H1 (cell line): ENCODE measurements at regions not wholly inside any gene's neighbourhood (a gene's known extent, or its start where the extent isn't known, plus 50 kb on each side); places are given as distances from the start of the nearest gene placed in this dataset.

Experiments used
- CTCF ChIA-PET: fragments of 300-600 bp; sonication (Branson Sonifier 250); formaldehyde crosslinking; loops from one replicate; lab custom pipeline; 2021; ENCODE audit not compliant: partially characterized antibody; lab: Charles Lee
- POLR2A ChIA-PET: fragments of 300-600 bp; sonication (Branson Sonifier 250); formaldehyde crosslinking; loops from one replicate; lab custom pipeline; 2021; ENCODE audit warnings: inconsistent platforms; ENCODE audit not compliant: partially characterized antibody; lab: Charles Lee
- DNase-seq, 2 experiments: peaks; one replicate each; pipeline versions ENCODE4 v3.0.0 to v3.0.0-alpha.2; 2010 to 2022; ENCODE audit warnings: low spot score in 2 of 2, low read depth in 1 of 2, mixed read lengths in 1 of 2
- FAIRE-seq: peaks from 2 replicates; lab custom pipeline; 2011; peaks lifted over from hg19 to GRCh38; lab: Jason Lieb, UNC
- H2AFZ ChIP-seq: 2 replicates; pipeline ENCODE4 v1.8.1; 2012; ENCODE audit warnings: low read length, inconsistent platforms
- H2AK5ac ChIP-seq: 2 replicates; pipeline ENCODE4 v1.6.1; 2013; ENCODE audit warnings: low read depth, low read length
- H2BK120ac ChIP-seq: replicated peaks from 2 replicates; pipeline ENCODE3; 2013; ENCODE audit warnings: low read depth, low read length, inconsistent platforms
- H2BK12ac ChIP-seq: 2 replicates; pipeline ENCODE4 v1.6.1; 2013; ENCODE audit warnings: low read depth, low read length
- H2BK15ac ChIP-seq: 2 replicates; pipeline ENCODE4 v1.6.1; 2013; ENCODE audit warnings: low read length
- H2BK20ac ChIP-seq: 2 replicates; pipeline ENCODE4 v1.6.1; 2013; ENCODE audit warnings: low read length
- H2BK5ac ChIP-seq: 2 replicates; pipeline ENCODE4 v1.6.1; 2013; ENCODE audit warnings: low read depth, low read length
- H3K14ac ChIP-seq: 2 replicates; pipeline ENCODE4 v1.6.1; 2013; ENCODE audit warnings: inconsistent platforms; ENCODE audit not compliant: insufficient read length
- H3K18ac ChIP-seq: 2 replicates; pipeline ENCODE4 v1.6.1; 2013; ENCODE audit warnings: low read length; ENCODE audit errors: extremely low read depth
- H3K23ac ChIP-seq: 2 replicates; pipeline ENCODE4 v1.6.1; 2013; ENCODE audit warnings: inconsistent platforms; ENCODE audit not compliant: insufficient read length
- H3K23me2 ChIP-seq: 2 replicates; pipeline ENCODE4 v1.6.1; 2013; ENCODE audit warnings: low read depth, low read length
- H3K27ac ChIP-seq: 2 replicates; pipeline ENCODE4 v1.6.1; 2011; ENCODE audit warnings: low read depth, low read length, inconsistent platforms
- H3K27me3 ChIP-seq, 4 experiments: replicated peaks in 1 of 4; 1 replicate in 1 of 4; 2 replicates in 3 of 4; pipeline versions ENCODE4 v1.6.1 to v1.8.1; 2011 to 2013; ENCODE audit warnings: low read length in 3 of 4, mild to moderate bottlenecking in 3 of 4, inconsistent platforms in 2 of 4, mixed read lengths in 2 of 4, moderate library complexity in 1 of 4; ENCODE audit not compliant: control insufficient read depth in 3 of 4, insufficient read depth in 3 of 4; ENCODE audit errors: extremely low read depth in 1 of 4
- H3K36me3 ChIP-seq, 4 experiments: 2 replicates each; pipeline versions ENCODE4 v1.6.1 to v1.8.1; 2011 to 2013; ENCODE audit warnings: mild to moderate bottlenecking in 4 of 4, low read length in 3 of 4, moderate library complexity in 2 of 4, control low read depth in 1 of 4, inconsistent platforms in 1 of 4; ENCODE audit not compliant: insufficient read depth in 4 of 4, control insufficient read depth in 2 of 4
- H3K4ac ChIP-seq: replicated peaks from 2 replicates; pipeline ENCODE3; 2013; ENCODE audit warnings: low read length, low read depth, mixed read lengths, inconsistent platforms; ENCODE audit not compliant: insufficient read length
- H3K4me1 ChIP-seq, 4 experiments: replicated peaks in 1 of 4; 1 replicate in 1 of 4; 2 replicates in 3 of 4; pipeline versions ENCODE4 v1.6.1 to v1.8.1; 2011 to 2013; ENCODE audit warnings: low read length in 3 of 4, inconsistent platforms in 2 of 4, mixed read lengths in 1 of 4; ENCODE audit not compliant: insufficient read depth in 4 of 4, control insufficient read depth in 3 of 4
- H3K4me2 ChIP-seq, 2 experiments: 2 replicates each; pipeline versions ENCODE4 v1.6.1 to v1.8.1; 2011 to 2013; ENCODE audit warnings: low read depth in 2 of 2, low read length in 2 of 2, control low read depth in 1 of 2, inconsistent platforms in 1 of 2, mild to moderate bottlenecking in 1 of 2; ENCODE audit not compliant: insufficient read depth in 1 of 2
- H3K4me3 ChIP-seq, 4 experiments: fragments of 200-600, 300-600 bp in 1 of 4; sonication (generic), shearing (Covaris generic), sonication (Bioruptor Twin) in 1 of 4; 2 replicates each; pipeline versions ENCODE4 v1.5.1 to v1.8.1; 2011 to 2016; ENCODE audit warnings: low read length in 4 of 4, low read depth in 3 of 4, control low read depth in 2 of 4, inconsistent platforms in 2 of 4, mild to moderate bottlenecking in 2 of 4, mixed read lengths in 1 of 4, moderate library complexity in 1 of 4; ENCODE audit not compliant: insufficient read depth in 2 of 4; ENCODE audit errors: extremely low read depth in 1 of 4
- H3K56ac ChIP-seq: replicated peaks from 2 replicates; pipeline ENCODE3; 2013; ENCODE audit warnings: low read depth, mild to moderate bottlenecking, mixed read lengths, low read length, inconsistent platforms; ENCODE audit not compliant: insufficient read length
- H3K79me1 ChIP-seq: 2 replicates; pipeline ENCODE4 v1.6.1; 2013; ENCODE audit warnings: low read depth, low read length, control low read depth
- H3K79me2 ChIP-seq, 2 experiments: 2 replicates each; pipeline versions ENCODE4 v1.6.1 to v1.8.1; 2012 to 2013; ENCODE audit warnings: low read length in 2 of 2, mild to moderate bottlenecking in 2 of 2, inconsistent platforms in 1 of 2; ENCODE audit not compliant: insufficient read depth in 2 of 2, control insufficient read depth in 1 of 2
- H3K9ac ChIP-seq, 4 experiments: replicated peaks in 1 of 4; 1 replicate in 1 of 4; 2 replicates in 3 of 4; pipeline versions ENCODE4 v1.6.1 to v1.8.1; 2011 to 2013; ENCODE audit warnings: low read depth in 3 of 4, low read length in 3 of 4, control low read depth in 2 of 4, mild to moderate bottlenecking in 2 of 4, moderate library complexity in 2 of 4, inconsistent platforms in 1 of 4; ENCODE audit errors: extremely low read depth in 1 of 4
- H3K9me3 ChIP-seq, 2 experiments: 2 replicates each; pipeline versions ENCODE4 v1.6.1 to v1.8.1; 2012 to 2013; ENCODE audit warnings: mild to moderate bottlenecking in 2 of 2, moderate library complexity in 2 of 2, control low read depth in 1 of 2, inconsistent platforms in 1 of 2, low read depth in 1 of 2, low read length in 1 of 2, mixed read lengths in 1 of 2; ENCODE audit not compliant: insufficient read depth in 2 of 2
- H4K20me1 ChIP-seq, 2 experiments: replicated peaks in 1 of 2; 2 replicates each; pipeline versions ENCODE3 to v1.8.1; 2011 to 2013; ENCODE audit warnings: inconsistent platforms in 2 of 2, low read length in 2 of 2, mild to moderate bottlenecking in 1 of 2; ENCODE audit not compliant: insufficient read depth in 2 of 2, control insufficient read depth in 1 of 2
- H4K5ac ChIP-seq: 2 replicates; pipeline ENCODE4 v1.6.1; 2013; ENCODE audit warnings: low read length, low read depth, mixed read lengths, inconsistent platforms; ENCODE audit not compliant: insufficient read length
- H4K8ac ChIP-seq: 2 replicates; pipeline ENCODE4 v1.8.0; 2013; ENCODE audit warnings: mild to moderate bottlenecking, moderate library complexity, low read length, inconsistent platforms; ENCODE audit not compliant: insufficient read depth; ENCODE audit errors: extremely low read depth
- H4K91ac ChIP-seq: replicated peaks from 2 replicates; pipeline ENCODE3; 2013; ENCODE audit warnings: low read length, mixed read lengths, inconsistent platforms; ENCODE audit not compliant: insufficient read length
- BACH1 ChIP-seq: IDR thresholded peaks from 2 replicates; pipeline ENCODE4 v1.6.1; 2012; ENCODE audit warnings: low read length, improper control_type of control experiment
- BRCA1 ChIP-seq: IDR thresholded peaks from 2 replicates; pipeline ENCODE4 v1.6.1; 2012; ENCODE audit warnings: low read depth, low read length, improper control_type of control experiment
- CBX5 ChIP-seq: fragments of 300-800, 300-1000 bp; sonication (generic); IDR thresholded peaks from 2 replicates; pipeline ENCODE4 v1.7.1; 2016; ENCODE audit warnings: antibody characterized with exemption, low read length, low read depth
- EZH2 ChIP-seq: fragments of 200-600 bp; sonication (generic); IDR thresholded peaks from 2 replicates; pipeline ENCODE4 v1.7.1; 2012; ENCODE audit warnings: low read depth, mild to moderate bottlenecking, moderate library complexity, low read length, inconsistent platforms; ENCODE audit not compliant: severe bottlenecking
- FOSL1 ChIP-seq: IDR thresholded peaks from 2 replicates; pipeline ENCODE4 v1.6.1; 2011; ENCODE audit warnings: mild to moderate bottlenecking, low read depth, low read length, moderate library complexity; ENCODE audit not compliant: insufficient read depth
- JUN ChIP-seq: IDR thresholded peaks from 2 replicates; pipeline ENCODE4 v1.6.1; 2011; ENCODE audit warnings: low read depth, mild to moderate bottlenecking, improper control_type of control experiment, low read length
- SP1 ChIP-seq: IDR thresholded peaks from 2 replicates; pipeline ENCODE4 v1.6.1; 2011; ENCODE audit warnings: low read depth, low read length
- TAF1 ChIP-seq: IDR thresholded peaks from 2 replicates; pipeline ENCODE4 v1.6.1; 2011; ENCODE audit warnings: mild to moderate bottlenecking, low read depth, low read length
- WGBS, 2 experiments: shearing (Covaris generic) in 1 of 2; methylation state at CpG; one replicate each; pipeline versions ENCODE4 v1.1.6 to v1.1.7; 2013 to 2015; ENCODE audit warnings: low lambda C conversion rate in 2 of 2, mixed read lengths in 2 of 2, inconsistent platforms in 1 of 2, low coverage in 1 of 2, missing lambda C conversion rate in 1 of 2; ENCODE audit not compliant: insufficient replicate concordance in 2 of 2, insufficient coverage in 1 of 2, insufficient read length in 1 of 2; ENCODE audit errors: extremely low coverage in 1 of 2, missing lambda C conversion rate in 1 of 2; 5-methylcytosine and 5-hydroxymethylcytosine counted together

- CTCF ChIA-PET = no interaction called here
- FAIRE-seq = no peak
- H3K4me2 ChIP-seq = no peak overlapping the region
- TF ChIP-seq BACH1 = no peak
- TF ChIP-seq BRCA1 = no peak
- TF ChIP-seq EZH2 = no peak
- no peak for TF ChIP-seq CBX5
- no peak for TF ChIP-seq TAF1
- TF ChIP-seq JUN = no peak
- TF ChIP-seq SP1 = no peak
- no peak for TF ChIP-seq FOSL1
Measured at GRCh38 chr7:5132539-5132938, 57.5 kb upstream of the WIPI2 start.

More at GRCh38 chr7:5132539-5132938, 57.5 kb upstream of the WIPI2 start:
- H3K4me3 ChIP-seq = no peak overlapping the region
- H2BK12ac ChIP-seq = no peak overlapping the region
- H3K9me3 ChIP-seq = no peaks in the 10 kb centered on the region
- H3K27me3 ChIP-seq = no peaks in the 10 kb centered on the region
- H2AK5ac ChIP-seq = no peak overlapping the region
- 92% methylated on average over 6 of the region's 7 CpGs; no CpG with 5 or more reads in 1 of the 2 experiments for WGBS, 2 experiments
- H3K27ac ChIP-seq = no peak overlapping the region
- H2BK120ac ChIP-seq = no peak overlapping the region
- no peak for DNase-seq
- H4K91ac ChIP-seq = no peak overlapping the region
- no peak overlapping the region for H3K9ac ChIP-seq
- no peak overlapping the region for H2BK5ac ChIP-seq
- no peak overlapping the region for H4K8ac ChIP-seq
- H2AFZ ChIP-seq = no peak overlapping the region
- H2BK20ac ChIP-seq = no peak overlapping the region
- no peaks in the 10 kb centered on the region for H3K4me1 ChIP-seq
- H2BK15ac ChIP-seq = no peak overlapping the region
- no peaks in the 10 kb centered on the region for H3K79me1 ChIP-seq
- no peaks in the 10 kb centered on the region for H4K20me1 ChIP-seq
- no peak overlapping the region for H3K4ac ChIP-seq
- no peak overlapping the region for H4K5ac ChIP-seq
- H3K23me2 ChIP-seq = no peaks in the 10 kb centered on the region
- no peak overlapping the region for H3K14ac ChIP-seq
- no peaks in the 10 kb centered on the region for H3K36me3 ChIP-seq
- POLR2A ChIA-PET = no interaction called here
- H3K23ac ChIP-seq = no peak overlapping the region
- H3K79me2 ChIP-seq = no peaks in the 10 kb centered on the region
- H3K56ac ChIP-seq = no peak overlapping the region
- no peak overlapping the region for H3K18ac ChIP-seq
